ENCODE measurements at regions not wholly inside any gene's neighbourhood (a gene's known extent, or its start where the extent isn't known, plus 50 kb on each side); places are given as distances from the start of the nearest gene placed in this dataset.
"Not testable (repeated sequence)": the region's sequence is repeated elsewhere in the genome, so short reads cannot be mapped to it uniquely, and the experiment has no call there.

DNA sequence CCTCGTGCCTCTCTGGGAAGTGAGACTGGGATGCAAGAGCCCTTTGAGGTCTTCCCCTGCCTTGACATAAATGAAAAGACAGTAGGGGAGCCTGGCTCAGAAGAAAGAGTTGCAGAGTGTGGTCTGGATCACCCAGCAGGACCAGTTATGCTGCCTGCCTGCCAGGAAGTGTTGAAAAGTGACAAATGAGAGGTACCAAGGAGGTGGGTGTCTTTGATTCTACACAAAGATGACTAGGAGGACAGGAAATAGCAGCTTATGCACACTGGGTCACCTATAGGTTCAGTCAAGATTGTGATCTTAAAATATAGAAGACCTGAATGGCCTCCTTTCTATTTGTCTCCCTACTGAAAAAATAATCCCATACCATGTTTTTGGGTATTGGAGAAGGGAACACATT lies 137.6 kb downstream of the BCL2L11 start:
- TF ChIP-seq EZH2 (IDR thresholded peaks at IDR 0.05; ENCODE audit: borderline replicate concordance, low read depth, low read length, severe bottlenecking), result not testable (repeated sequence)
- TF ChIP-seq, protein P1, sequence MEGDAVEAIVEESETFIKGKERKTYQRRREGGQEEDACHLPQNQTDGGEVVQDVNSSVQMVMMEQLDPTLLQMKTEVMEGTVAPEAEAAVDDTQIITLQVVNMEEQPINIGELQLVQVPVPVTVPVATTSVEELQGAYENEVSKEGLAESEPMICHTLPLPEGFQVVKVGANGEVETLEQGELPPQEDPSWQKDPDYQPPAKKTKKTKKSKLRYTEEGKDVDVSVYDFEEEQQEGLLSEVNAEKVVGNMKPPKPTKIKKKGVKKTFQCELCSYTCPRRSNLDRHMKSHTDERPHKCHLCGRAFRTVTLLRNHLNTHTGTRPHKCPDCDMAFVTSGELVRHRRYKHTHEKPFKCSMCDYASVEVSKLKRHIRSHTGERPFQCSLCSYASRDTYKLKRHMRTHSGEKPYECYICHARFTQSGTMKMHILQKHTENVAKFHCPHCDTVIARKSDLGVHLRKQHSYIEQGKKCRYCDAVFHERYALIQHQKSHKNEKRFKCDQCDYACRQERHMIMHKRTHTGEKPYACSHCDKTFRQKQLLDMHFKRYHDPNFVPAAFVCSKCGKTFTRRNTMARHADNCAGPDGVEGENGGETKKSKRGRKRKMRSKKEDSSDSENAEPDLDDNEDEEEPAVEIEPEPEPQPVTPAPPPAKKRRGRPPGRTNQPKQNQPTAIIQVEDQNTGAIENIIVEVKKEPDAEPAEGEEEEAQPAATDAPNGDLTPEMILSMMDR (IDR thresholded peaks at IDR 0.05; ENCODE audit: borderline replicate concordance, extremely low read depth, low read length, poor library complexity, severe bottlenecking), result not testable (repeated sequence)
